Activated CD8-positive, alpha-beta memory T cell treated with anti-CD3 and anti-CD28 coated beads for 48 hours (primary cell): ENCODE measurements at regions not wholly inside any gene's neighbourhood (a gene's known extent, or its start where the extent isn't known, plus 50 kb on each side); places are given as distances from the start of the nearest gene placed in this dataset.

Source experiments
- DNase-seq, 3 experiments: peaks; one replicate each; pipeline ENCODE4 v3.0.0-alpha.2; 2020; ENCODE audit warnings: low read depth in 2 of 3, low spot score in 2 of 3

- no peak for DNase-seq
Measured at GRCh38 chr9:119050281-119050680, 319.0 kb downstream of the BRINP1 start.

- no peak for DNase-seq
Measured at GRCh38 chr9:119052339-119053030, 316.8 kb downstream of the BRINP1 start.

GRCh38 chr9:119053070-119053469 lies 316.2 kb downstream of the BRINP1 start:
- DNase-seq: no peak

- no peak for DNase-seq
Measured at GRCh38 chr9:119060629-119061385, 308.4 kb downstream of the BRINP1 start.

GRCh38 chr9:119071636-119072035 lies 297.6 kb downstream of the BRINP1 start:
- DNase-seq: no peak

GRCh38 chr9:119074017-119074416 lies 295.2 kb downstream of the BRINP1 start:
- DNase-seq: no peak

- no peak for DNase-seq
Measured at GRCh38 chr9:119078015-119078414, 291.2 kb downstream of the BRINP1 start.

GRCh38 chr9:119083673-119084072 lies 285.6 kb downstream of the BRINP1 start:
- no peak for DNase-seq

- DNase-seq: no peak
Measured at GRCh38 chr9:119086590-119086989, 282.6 kb downstream of the BRINP1 start.

GRCh38 chr9:119088002-119088547 lies 281.2 kb downstream of the BRINP1 start:
- DNase-seq: no peak

GRCh38 chr9:119091074-119091473 lies 278.2 kb downstream of the BRINP1 start:
- no peak for DNase-seq

GRCh38 chr9:119092125-119092524 lies 277.1 kb downstream of the BRINP1 start:
- DNase-seq: no peak

GRCh38 chr9:119094086-119094485 lies 275.1 kb downstream of the BRINP1 start:
- DNase-seq: no peak

- DNase-seq: no peak
Measured at GRCh38 chr9:119095072-119095471, 274.2 kb downstream of the BRINP1 start.

- no peak for DNase-seq
Measured at GRCh38 chr9:119101048-119101447, 268.2 kb downstream of the BRINP1 start.

- DNase-seq: no peak
Measured at GRCh38 chr9:119114681-119115080, 254.6 kb downstream of the BRINP1 start.
